WTC11 (cell line): ENCODE measurements at regions not wholly inside any gene's neighbourhood (a gene's known extent, or its start where the extent isn't known, plus 50 kb on each side); places are given as distances from the start of the nearest gene placed in this dataset.
A peak's percentile ranks its signal among the peaks of the same experiment; 100 is the strongest.
"Not testable (repeated sequence)": the region's sequence is repeated elsewhere in the genome, so short reads cannot be mapped to it uniquely, and the experiment has no call there.

Experiments used
- ATAC-seq: fragments of 200-7000 bp; cut with Tn5 transposase; 2 replicates; pipeline ENCODE4 v1.10.0; 2021; ENCODE audit warnings: mild to moderate bottlenecking, moderate library complexity
- CTCF ChIA-PET: fragments of 300-600 bp; sonication (Branson Sonifier 250); formaldehyde crosslinking; loops from one replicate; lab custom pipeline; 2021; ENCODE audit warnings: antibody characterized with exemption; lab: Charles Lee
- POLR2A ChIA-PET: fragments of 350-600 bp; sonication (Branson Sonifier 250); formaldehyde crosslinking; loops from one replicate; lab custom pipeline; 2021; ENCODE audit warnings: antibody characterized with exemption; lab: Charles Lee
- DNase-seq: peaks from one replicate; pipeline ENCODE4 v3.0.0; 2021; ENCODE audit warnings: low spot score
- H3K27ac Mint-ChIP-seq: 2 replicates; pipeline ENCODE4 v1.8.0; 2021; ENCODE audit warnings: mixed read lengths
- H3K27me3 Mint-ChIP-seq: 2 replicates; pipeline ENCODE4 v1.8.0; 2021; ENCODE audit warnings: low read depth, mild to moderate bottlenecking, moderate library complexity, mixed read lengths
- H3K36me3 Mint-ChIP-seq: 2 replicates; pipeline ENCODE4 v1.8.0; 2021; ENCODE audit warnings: mixed read lengths
- H3K4me1 Mint-ChIP-seq: 2 replicates; pipeline ENCODE4 v1.8.0; 2022; ENCODE audit warnings: mixed read lengths
- H3K4me3 Mint-ChIP-seq: 2 replicates; pipeline ENCODE4 v1.8.0; 2021; ENCODE audit warnings: mild to moderate bottlenecking, moderate library complexity, mixed read lengths
- H3K9me3 Mint-ChIP-seq: 2 replicates; pipeline ENCODE4 v1.8.0; 2021; ENCODE audit warnings: mixed read lengths
- CTCF ChIP-seq: fragments of 200-600 bp; IDR thresholded peaks from 2 replicates; pipeline ENCODE4 v1.8.0; 2022; ENCODE audit warnings: antibody characterized with exemption
- ERG ChIP-seq: fragments of 250-450 bp; sonication (Bioruptor Pico); IDR thresholded peaks from 2 replicates; pipeline ENCODE4 v1.8.0; 2021; ENCODE audit warnings: mild to moderate bottlenecking
- FOXK1 ChIP-seq: sonication (generic); formaldehyde crosslinking; IDR thresholded peaks from 2 replicates; pipeline ENCODE4 v1.8.0; 2022; ENCODE audit warnings: mild to moderate bottlenecking, moderate library complexity, missing genetic modification reagents
- GRHL2 ChIP-seq: fragments of 250-450 bp; sonication (Bioruptor Pico); IDR thresholded peaks from 2 replicates; pipeline ENCODE4 v1.8.0; 2022; ENCODE audit warnings: mild to moderate bottlenecking, moderate library complexity; ENCODE audit not compliant: insufficient replicate concordance, severe bottlenecking
- GTF2I ChIP-seq: fragments of 250-450 bp; sonication (Bioruptor Pico); conservative IDR thresholded peaks from 2 replicates; pipeline ENCODE4 v1.4.0; 2021; ENCODE audit warnings: mild to moderate bottlenecking
- HMGA2 ChIP-seq: fragments of 250-450 bp; sonication (Bioruptor Pico); IDR thresholded peaks from 2 replicates; pipeline ENCODE4 v1.4.0; 2021; ENCODE audit warnings: mild to moderate bottlenecking, moderate library complexity
- JAZF1 ChIP-seq: fragments of 250-450 bp; sonication (Bioruptor Pico); IDR thresholded peaks from 2 replicates; pipeline ENCODE4 v1.9.0; 2021; ENCODE audit warnings: moderate library complexity, mild to moderate bottlenecking, inconsistent platforms
- MXD4 ChIP-seq: fragments of 250-450 bp; sonication (Bioruptor Pico); IDR thresholded peaks from 2 replicates; pipeline ENCODE4 v1.8.0; 2021; ENCODE audit warnings: mild to moderate bottlenecking, moderate library complexity, borderline replicate concordance
- NFATC4 ChIP-seq: fragments of 250-450 bp; sonication (Bioruptor Pico); IDR thresholded peaks from 2 replicates; pipeline ENCODE4 v1.9.0; 2021; ENCODE audit warnings: mild to moderate bottlenecking
- NFYB ChIP-seq: sonication (generic); formaldehyde crosslinking; conservative IDR thresholded peaks from 2 replicates; pipeline ENCODE4 v1.8.0; 2022; ENCODE audit warnings: low read depth, missing genetic modification reagents
- OVOL2 ChIP-seq: fragments of 250-450 bp; sonication (Bioruptor Pico); IDR thresholded peaks from 2 replicates; pipeline ENCODE4 v1.9.0; 2021; ENCODE audit warnings: mild to moderate bottlenecking, borderline replicate concordance
- RORB ChIP-seq: fragments of 250-450 bp; sonication (Bioruptor Pico); IDR thresholded peaks from 2 replicates; pipeline ENCODE4 v1.9.0; 2021; ENCODE audit warnings: mild to moderate bottlenecking
- TEAD4 ChIP-seq: sonication (generic); formaldehyde crosslinking; IDR thresholded peaks from 2 replicates; pipeline ENCODE4 v1.8.0; 2022; ENCODE audit warnings: mild to moderate bottlenecking, missing genetic modification reagents
- ZNF138 ChIP-seq: sonication (generic); formaldehyde crosslinking; conservative IDR thresholded peaks from 2 replicates; pipeline ENCODE4 v1.8.1; 2022; ENCODE audit warnings: mild to moderate bottlenecking, moderate library complexity, missing genetic modification reagents
- ZNF219 ChIP-seq: sonication (generic); formaldehyde crosslinking; IDR thresholded peaks from 2 replicates; pipeline ENCODE4 v1.8.0; 2023; ENCODE audit warnings: missing genetic modification reagents, mild to moderate bottlenecking, borderline replicate concordance
- ZNF232 ChIP-seq: sonication (generic); formaldehyde crosslinking; IDR thresholded peaks from 2 replicates; pipeline ENCODE4 v1.8.0; 2022; ENCODE audit warnings: mild to moderate bottlenecking, missing genetic modification reagents
- TF ChIP-seq, protein P1 (sequence below): sonication (generic); formaldehyde crosslinking; conservative IDR thresholded peaks from 2 replicates; pipeline ENCODE4 v1.8.1; 2023; ENCODE audit warnings: mild to moderate bottlenecking, low read depth, missing genetic modification reagents, moderate library complexity
- TF ChIP-seq, protein P2 (sequence below): sonication (generic); formaldehyde crosslinking; IDR thresholded peaks from 2 replicates; pipeline ENCODE4 v1.8.1; 2023; ENCODE audit warnings: mild to moderate bottlenecking, missing genetic modification reagents
- TF ChIP-seq, protein P3 (sequence below): sonication (generic); formaldehyde crosslinking; IDR thresholded peaks from 2 replicates; pipeline ENCODE4 v1.8.1; 2022; ENCODE audit warnings: missing genetic modification reagents, borderline replicate concordance
- TF ChIP-seq, protein P4 (sequence below): fragments of 250-450 bp; sonication (Bioruptor Pico); IDR thresholded peaks from 2 replicates; pipeline ENCODE4 v1.9.0; 2021; ENCODE audit warnings: moderate library complexity, mild to moderate bottlenecking, inconsistent platforms, borderline replicate concordance

GRCh38 chrX:75609406-75609805 lies 86.6 kb upstream of the ZDHHC15 start:
- Mint-ChIP-seq H3K27me3 (peaks cover 3% of the 10 kb centered on the region; the same call in 1 of the 2 replicates), H3K4me1 (peaks cover 32% of the 10 kb centered on the region)
- POLR2A ChIA-PET = no interaction called here

DNA sequence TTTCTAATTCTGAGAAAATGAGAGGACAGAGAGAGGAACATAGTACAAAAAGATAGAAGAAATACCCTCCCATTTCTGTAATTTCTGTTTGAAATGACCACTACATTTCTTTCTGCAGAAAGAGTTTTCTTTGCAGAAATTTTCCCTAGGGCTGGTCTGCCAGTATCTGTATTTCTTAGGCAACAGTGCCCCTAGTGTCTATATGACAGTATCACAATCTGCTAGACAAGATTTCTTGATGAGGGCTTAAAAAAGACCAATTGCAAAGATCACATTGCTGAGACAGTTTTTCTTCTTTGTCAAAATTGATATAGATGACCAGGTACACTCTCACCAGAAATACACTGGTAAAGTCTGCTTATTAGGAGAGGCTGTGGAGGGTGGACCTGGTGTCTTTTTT lies 81.0 kb upstream of the ZDHHC15 start:
- TF ChIP-seq HMGA2 (CRISPR knock-in tag) = no peak
- peak; percentile 47; the same call in 1 of the 2 replicates for TF ChIP-seq CTCF
- no peak for TF ChIP-seq ZNF138 (CRISPR knock-in tag)
- H3K27ac Mint-ChIP-seq = no peak overlapping the region
- H3K27me3 Mint-ChIP-seq = no peaks in the 10 kb centered on the region
- peaks cover 6% of the 10 kb centered on the region for H3K4me1 Mint-ChIP-seq
- no peak overlapping the region for H3K4me3 Mint-ChIP-seq
- peaks cover 20% of the 10 kb centered on the region for H3K36me3 Mint-ChIP-seq
- POLR2A ChIA-PET = no interaction called here
- no peak for ATAC-seq
- peaks cover 30% of the 10 kb centered on the region for H3K9me3 Mint-ChIP-seq
- CTCF ChIA-PET = no interaction called here
- DNase-seq = no peak

More at GRCh38 chrX:75609406-75609805, 86.6 kb upstream of the ZDHHC15 start:
- no peak overlapping the region for H3K4me3 Mint-ChIP-seq
- TF ChIP-seq GTF2I (CRISPR knock-in tag) = no peak
- TF ChIP-seq GRHL2 (CRISPR knock-in tag) = no peak
- TF ChIP-seq OVOL2 (CRISPR knock-in tag) = no peak
- no peak for TF ChIP-seq NFYB (CRISPR knock-in tag)
- TF ChIP-seq RORB (CRISPR knock-in tag) = no peak
- TF ChIP-seq NFATC4 = no peak
- no peak for TF ChIP-seq TEAD4 (CRISPR knock-in tag)
- no peak for TF ChIP-seq FOXK1
- TF ChIP-seq, protein P1, sequence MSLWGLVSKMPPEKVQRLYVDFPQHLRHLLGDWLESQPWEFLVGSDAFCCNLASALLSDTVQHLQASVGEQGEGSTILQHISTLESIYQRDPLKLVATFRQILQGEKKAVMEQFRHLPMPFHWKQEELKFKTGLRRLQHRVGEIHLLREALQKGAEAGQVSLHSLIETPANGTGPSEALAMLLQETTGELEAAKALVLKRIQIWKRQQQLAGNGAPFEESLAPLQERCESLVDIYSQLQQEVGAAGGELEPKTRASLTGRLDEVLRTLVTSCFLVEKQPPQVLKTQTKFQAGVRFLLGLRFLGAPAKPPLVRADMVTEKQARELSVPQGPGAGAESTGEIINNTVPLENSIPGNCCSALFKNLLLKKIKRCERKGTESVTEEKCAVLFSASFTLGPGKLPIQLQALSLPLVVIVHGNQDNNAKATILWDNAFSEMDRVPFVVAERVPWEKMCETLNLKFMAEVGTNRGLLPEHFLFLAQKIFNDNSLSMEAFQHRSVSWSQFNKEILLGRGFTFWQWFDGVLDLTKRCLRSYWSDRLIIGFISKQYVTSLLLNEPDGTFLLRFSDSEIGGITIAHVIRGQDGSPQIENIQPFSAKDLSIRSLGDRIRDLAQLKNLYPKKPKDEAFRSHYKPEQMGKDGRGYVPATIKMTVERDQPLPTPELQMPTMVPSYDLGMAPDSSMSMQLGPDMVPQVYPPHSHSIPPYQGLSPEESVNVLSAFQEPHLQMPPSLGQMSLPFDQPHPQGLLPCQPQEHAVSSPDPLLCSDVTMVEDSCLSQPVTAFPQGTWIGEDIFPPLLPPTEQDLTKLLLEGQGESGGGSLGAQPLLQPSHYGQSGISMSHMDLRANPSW (CRISPR knock-in tag) = no peak
- no peak for TF ChIP-seq MXD4 (CRISPR knock-in tag)
- TF ChIP-seq, protein P2, sequence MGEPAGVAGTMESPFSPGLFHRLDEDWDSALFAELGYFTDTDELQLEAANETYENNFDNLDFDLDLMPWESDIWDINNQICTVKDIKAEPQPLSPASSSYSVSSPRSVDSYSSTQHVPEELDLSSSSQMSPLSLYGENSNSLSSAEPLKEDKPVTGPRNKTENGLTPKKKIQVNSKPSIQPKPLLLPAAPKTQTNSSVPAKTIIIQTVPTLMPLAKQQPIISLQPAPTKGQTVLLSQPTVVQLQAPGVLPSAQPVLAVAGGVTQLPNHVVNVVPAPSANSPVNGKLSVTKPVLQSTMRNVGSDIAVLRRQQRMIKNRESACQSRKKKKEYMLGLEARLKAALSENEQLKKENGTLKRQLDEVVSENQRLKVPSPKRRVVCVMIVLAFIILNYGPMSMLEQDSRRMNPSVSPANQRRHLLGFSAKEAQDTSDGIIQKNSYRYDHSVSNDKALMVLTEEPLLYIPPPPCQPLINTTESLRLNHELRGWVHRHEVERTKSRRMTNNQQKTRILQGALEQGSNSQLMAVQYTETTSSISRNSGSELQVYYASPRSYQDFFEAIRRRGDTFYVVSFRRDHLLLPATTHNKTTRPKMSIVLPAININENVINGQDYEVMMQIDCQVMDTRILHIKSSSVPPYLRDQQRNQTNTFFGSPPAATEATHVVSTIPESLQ (CRISPR knock-in tag) = no peak
- TF ChIP-seq, protein P3, sequence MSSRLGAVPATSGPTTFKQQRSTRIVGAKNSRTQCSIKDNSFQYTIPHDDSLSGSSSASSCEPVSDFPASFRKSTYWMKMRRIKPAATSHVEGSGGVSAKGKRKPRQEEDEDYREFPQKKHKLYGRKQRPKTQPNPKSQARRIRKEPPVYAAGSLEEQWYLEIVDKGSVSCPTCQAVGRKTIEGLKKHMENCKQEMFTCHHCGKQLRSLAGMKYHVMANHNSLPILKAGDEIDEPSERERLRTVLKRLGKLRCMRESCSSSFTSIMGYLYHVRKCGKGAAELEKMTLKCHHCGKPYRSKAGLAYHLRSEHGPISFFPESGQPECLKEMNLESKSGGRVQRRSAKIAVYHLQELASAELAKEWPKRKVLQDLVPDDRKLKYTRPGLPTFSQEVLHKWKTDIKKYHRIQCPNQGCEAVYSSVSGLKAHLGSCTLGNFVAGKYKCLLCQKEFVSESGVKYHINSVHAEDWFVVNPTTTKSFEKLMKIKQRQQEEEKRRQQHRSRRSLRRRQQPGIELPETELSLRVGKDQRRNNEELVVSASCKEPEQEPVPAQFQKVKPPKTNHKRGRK (CRISPR knock-in tag) = no peak
- no peak for TF ChIP-seq ZNF232 (CRISPR knock-in tag)
- no peak for TF ChIP-seq ZNF138 (CRISPR knock-in tag)
- no peak for TF ChIP-seq JAZF1 (CRISPR knock-in tag)
- TF ChIP-seq, protein P4, sequence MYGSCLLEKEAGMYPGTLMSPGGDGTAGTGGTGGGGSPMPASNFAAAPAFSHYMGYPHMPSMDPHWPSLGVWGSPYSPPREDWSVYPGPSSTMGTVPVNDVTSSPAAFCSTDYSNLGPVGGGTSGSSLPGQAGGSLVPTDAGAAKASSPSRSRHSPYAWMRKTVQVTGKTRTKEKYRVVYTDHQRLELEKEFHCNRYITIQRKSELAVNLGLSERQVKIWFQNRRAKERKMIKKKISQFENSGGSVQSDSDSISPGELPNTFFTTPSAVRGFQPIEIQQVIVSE (CRISPR knock-in tag) = no peak
- no peak for TF ChIP-seq ZNF219 (CRISPR knock-in tag)
- TF ChIP-seq ERG = no peak
- ATAC-seq (peak; percentile 60), DNase-seq (no peak)
- H3K9me3 Mint-ChIP-seq = peaks cover 25% of the 10 kb centered on the region
- H3K27ac Mint-ChIP-seq = no peak overlapping the region
- CTCF ChIA-PET = no interaction called here
- H3K36me3 Mint-ChIP-seq = peaks cover 15% of the 10 kb centered on the region

DNA sequence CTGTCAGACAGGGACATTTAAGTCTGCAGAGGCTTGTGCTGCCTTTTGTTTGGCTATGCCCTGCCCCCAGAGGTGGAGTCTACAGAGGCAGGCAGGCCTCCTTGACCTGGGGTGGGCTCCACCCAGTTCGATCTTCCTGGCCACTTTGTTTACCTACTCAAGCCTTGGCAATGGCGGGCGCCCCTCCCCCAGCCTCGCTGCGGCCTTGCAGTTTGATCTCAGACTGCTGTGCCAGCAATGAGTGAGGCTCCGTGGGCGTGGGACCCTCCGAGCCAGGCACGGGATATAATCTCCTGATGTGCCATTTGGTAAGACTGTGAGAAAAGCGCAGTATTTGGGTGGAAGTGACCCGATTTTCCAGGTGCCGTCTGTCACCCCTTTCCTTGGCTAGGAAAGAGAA lies 79.2 kb upstream of the ZDHHC15 start:
- DNase-seq, H3K4me1 Mint-ChIP-seq, POLR2A ChIA-PET, ATAC-seq, CTCF ChIA-PET, H3K27me3 Mint-ChIP-seq, H3K4me3 Mint-ChIP-seq, H3K27ac Mint-ChIP-seq: not testable (repeated sequence)
- Mint-ChIP-seq H3K9me3 (peaks cover 20% of the 10 kb centered on the region), H3K36me3 (peaks cover 14% of the 10 kb centered on the region)
